DMS153 treated with DMSO at 0.1 percent for 48 hours (cell line): ENCODE measurements at regions not wholly inside any gene's neighbourhood (a gene's known extent, or its start where the extent isn't known, plus 50 kb on each side); places are given as distances from the start of the nearest gene placed in this dataset.
"Not testable (repeated sequence)": the region's sequence is repeated elsewhere in the genome, so short reads cannot be mapped to it uniquely, and the experiment has no call there.

Experiments
- DNase-seq: peaks from one replicate; lab custom pipeline; 2025; ENCODE audit not compliant: unreplicated experiment; lab: John Stamatoyannopoulos, UW

- DNase-seq: not testable (repeated sequence)
Observed at GRCh38 chr6:112960130-112960529, 613.0 kb downstream of the RFPL4B start.

GRCh38 chr6:112967974-112968373 lies 620.8 kb downstream of the RFPL4B start:
- DNase-seq: no peak

GRCh38 chr6:112971651-112972050 lies 624.5 kb downstream of the RFPL4B start:
- no peak for DNase-seq

- DNase-seq: not testable (repeated sequence)
Observed at GRCh38 chr6:112974931-112975330, 627.8 kb downstream of the RFPL4B start.

DNA sequence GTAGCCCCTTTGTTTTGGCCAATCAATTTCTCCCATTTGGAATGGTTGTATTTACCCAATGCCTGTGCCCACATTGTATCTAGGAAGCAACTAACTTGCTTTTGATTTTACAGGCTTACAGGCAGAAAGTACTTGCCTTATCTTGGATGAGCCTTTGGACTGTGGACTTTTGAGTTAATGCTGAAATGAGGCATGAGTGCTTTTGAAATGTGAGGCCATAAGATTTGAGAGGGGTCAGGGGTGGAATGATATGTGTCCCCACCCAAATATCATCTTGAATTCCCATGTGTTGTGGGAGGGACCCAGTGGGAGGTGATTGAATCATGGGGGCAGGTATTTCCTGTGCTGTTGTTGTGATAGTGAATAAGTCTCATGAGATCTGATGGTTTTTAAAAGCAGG lies 629.4 kb downstream of the RFPL4B start:
- DNase-seq: not testable (repeated sequence)

DNA sequence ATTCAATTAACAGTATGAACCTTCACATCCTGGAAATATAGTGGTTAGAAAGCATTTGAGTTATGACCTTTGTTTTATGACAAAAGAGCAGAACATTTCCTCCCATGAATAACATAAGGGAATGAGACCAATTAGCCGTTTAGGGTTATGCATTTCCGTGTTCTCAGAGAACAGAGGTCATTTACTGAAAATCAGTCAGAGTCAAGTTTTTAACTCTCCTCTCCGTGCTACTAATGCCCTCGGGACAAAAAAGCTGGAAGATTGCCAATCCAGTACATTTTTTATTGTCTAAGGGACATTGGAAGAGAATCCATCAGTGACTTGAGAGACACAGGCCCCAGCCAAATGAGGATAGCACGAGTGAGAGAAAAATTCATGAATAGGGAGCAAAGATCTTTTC lies 632.7 kb downstream of the RFPL4B start:
- peak; percentile 78 for DNase-seq

DNA sequence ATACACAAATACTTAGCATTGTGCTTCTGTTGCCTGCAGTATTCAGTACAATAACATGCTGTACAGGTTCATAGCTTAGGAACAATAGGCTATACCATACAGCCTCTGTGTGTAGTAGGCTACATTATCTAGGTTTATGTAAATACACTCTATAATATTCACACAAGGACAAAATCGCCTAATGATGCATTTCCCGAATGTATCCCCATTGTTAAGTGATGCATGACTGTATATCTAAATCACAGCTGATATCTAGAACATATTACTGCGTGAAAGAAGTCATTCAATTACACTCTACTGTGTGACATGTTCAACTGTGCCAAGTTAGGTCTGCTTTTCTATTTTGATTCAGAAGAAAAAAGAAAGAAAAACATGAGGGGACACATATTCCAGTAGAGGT lies 633.5 kb downstream of the RFPL4B start:
- DNase-seq: no peak

- no peak for DNase-seq
Observed at GRCh38 chr6:112983713-112984261, 636.7 kb downstream of the RFPL4B start.

GRCh38 chr6:112984899-112985298 lies 637.8 kb downstream of the RFPL4B start:
- DNase-seq: no peak

GRCh38 chr6:112986321-112986720 lies 639.2 kb downstream of the RFPL4B start:
- no peak for DNase-seq

- no peak for DNase-seq
Observed at GRCh38 chr6:112988748-112989147, 641.6 kb downstream of the RFPL4B start.

DNA sequence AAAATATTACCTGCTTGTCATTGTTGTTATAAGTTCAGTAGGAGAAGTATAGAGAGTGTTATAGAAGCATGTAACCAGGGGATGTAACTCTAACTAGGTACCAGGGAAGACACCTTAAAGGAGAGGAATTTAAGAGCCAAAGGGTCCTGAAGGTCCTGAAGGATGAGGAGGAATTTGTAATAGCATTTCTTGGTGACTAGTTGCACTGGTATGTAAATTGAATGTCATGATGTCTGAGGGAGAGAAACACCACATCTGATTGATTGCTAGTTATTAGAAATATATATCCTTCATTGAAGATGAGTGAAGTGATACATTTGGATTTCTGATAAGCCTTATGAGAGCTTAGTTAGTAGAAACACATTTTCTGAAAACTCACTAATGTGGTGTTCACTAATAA lies 643.8 kb downstream of the RFPL4B start:
- no peak for DNase-seq

GRCh38 chr6:112991912-112992311 lies 644.8 kb downstream of the RFPL4B start:
- DNase-seq: no peak

GRCh38 chr6:112997421-112998085 lies 650.4 kb downstream of the RFPL4B start:
- DNase-seq: no peak

DNA sequence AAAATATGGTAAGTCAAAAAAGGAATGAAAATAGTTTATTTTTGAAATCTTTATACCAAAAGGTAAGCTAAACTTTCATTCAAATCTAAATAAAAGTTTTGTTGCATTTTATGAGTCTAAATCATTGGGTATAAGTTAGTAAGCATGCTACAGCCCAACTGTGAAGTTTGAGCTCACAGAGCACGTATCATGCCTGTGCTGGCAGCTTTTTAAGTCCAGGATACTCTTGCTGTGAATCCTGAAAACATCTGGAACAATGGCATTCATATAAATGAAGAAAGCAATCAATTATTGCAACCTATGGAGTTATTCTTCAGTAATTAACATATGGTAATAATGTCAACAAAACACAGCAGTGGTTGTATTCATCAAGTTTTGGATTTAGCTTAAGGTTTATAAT lies 656.9 kb downstream of the RFPL4B start:
- DNase-seq: no peak

DNA sequence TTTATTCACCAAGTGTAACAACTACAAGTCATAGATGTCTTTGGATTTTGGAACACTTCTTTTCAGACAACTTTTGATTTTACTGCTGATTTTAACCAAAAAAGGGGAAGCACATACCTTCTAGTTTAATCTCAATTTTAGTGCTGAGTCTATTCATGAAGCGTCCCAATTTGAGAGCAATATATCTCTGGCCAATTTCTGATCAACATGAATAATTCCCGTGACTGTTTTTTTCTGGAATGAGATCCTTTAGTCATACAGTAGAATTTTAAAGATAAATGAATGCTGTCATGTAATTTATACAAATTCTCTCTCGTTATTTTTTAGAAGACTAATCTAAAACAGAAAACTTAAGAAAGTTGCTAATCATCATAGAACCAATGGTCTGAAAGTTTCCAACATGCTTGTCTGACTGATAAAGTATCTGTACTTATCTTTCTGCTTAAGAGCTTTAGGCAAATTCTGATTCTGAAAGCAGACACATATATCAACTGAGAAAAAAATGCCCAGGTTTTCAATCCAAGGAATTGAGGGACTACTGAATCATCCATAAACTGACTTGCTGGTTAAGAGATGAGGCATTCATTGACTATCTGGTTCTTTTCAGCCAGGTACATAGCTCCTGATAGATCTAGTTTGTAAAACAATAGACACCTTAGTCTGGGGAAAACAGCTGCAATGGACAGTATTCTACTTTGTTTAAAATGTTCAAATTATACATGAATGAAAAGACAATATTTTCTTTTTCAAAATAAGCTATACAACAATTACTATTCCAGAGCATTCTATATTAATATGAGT lies 657.5 kb downstream of the RFPL4B start:
- DNase-seq: no peak

DNA sequence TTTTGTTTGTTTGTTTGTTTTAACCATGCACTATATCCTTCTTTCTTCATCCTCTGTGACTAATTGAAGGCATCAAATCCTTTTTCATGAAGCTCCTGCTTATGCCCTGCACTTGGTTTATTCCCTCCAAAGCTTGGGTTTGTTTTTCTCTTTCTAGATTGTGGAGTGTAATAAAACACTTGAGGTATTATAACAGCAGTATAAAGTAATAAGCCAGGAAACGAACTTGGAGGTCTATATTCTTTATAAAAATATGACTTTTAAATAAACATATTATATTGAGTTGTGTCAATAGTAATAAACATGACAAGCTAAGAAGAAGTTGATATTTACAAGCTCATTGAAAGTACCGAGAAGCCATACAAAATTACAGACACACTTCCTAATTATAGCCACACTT lies 659.4 kb downstream of the RFPL4B start:
- DNase-seq: no peak

DNA sequence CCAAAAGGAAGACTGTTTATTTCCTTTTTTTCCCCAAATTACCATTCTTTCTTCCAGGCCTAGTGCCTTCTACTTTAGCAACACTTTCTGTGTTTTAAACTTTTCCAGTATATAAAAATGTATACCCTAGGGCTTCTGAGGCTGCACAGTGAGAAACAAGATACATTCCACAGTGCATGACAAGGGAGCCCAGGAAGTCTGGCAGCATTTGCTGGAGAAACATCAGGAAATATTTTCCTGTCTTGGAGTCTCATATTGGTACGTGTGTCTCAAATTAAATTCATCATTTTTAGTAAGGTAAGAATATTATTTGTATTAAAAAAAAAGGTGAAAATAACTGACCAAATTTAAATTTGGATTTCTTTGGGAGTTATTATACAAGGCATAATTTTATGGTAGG lies 662.6 kb downstream of the RFPL4B start:
- DNase-seq: no peak

GRCh38 chr6:113010196-113010989 lies 663.3 kb downstream of the RFPL4B start:
- no peak for DNase-seq

DNA sequence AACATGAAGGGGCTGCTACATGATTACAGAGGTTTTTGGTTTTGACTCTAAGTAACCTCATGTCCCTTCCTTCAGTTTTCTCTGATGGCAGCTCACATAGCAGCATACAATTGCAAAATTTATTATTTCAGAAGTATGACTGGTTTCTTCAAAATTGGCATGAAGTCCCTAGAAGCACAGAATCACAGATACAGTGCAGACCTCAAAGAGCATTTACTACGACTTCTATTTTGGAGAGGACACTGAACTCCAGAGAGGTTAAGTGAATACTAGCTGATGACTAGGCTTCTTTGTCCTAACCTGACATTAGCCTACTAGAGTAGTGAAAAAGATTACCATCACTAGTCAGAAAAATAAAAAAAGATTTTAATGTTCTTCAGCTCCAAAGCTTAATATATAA lies 664.3 kb downstream of the RFPL4B start:
- no peak for DNase-seq

- no peak for DNase-seq
Observed at GRCh38 chr6:113011801-113012200, 664.7 kb downstream of the RFPL4B start.
